Keratinocyte (primary cell): ENCODE measurements at regions not wholly inside any gene's neighbourhood (a gene's known extent, or its start where the extent isn't known, plus 50 kb on each side); places are given as distances from the start of the nearest gene placed in this dataset.

Experiments used
- DNase-seq: peaks from one replicate; pipeline ENCODE4 v3.0.0-alpha.2; 2011; ENCODE audit warnings: low read depth, missing footprints, low spot score
- FAIRE-seq: peaks from 2 replicates; lab custom pipeline; 2011; peaks lifted over from hg19 to GRCh38; lab: Jason Lieb, UNC
- H2AFZ ChIP-seq: 2 replicates; pipeline ENCODE4 v1.6.0; 2012; ENCODE audit warnings: low read length, control low read depth, inconsistent platforms; ENCODE audit not compliant: control insufficient read depth
- H3K27ac ChIP-seq: 2 replicates; pipeline ENCODE4 v1.5.1; 2011; ENCODE audit warnings: low read length; ENCODE audit not compliant: control insufficient read depth, insufficient read depth
- H3K27me3 ChIP-seq: 3 replicates; pipeline ENCODE4 v1.6.0; 2011; ENCODE audit warnings: low read length; ENCODE audit not compliant: control insufficient read depth, insufficient read depth; ENCODE audit errors: extremely low read depth
- H3K36me3 ChIP-seq, 2 experiments: 2 replicates in 1 of 2; 3 replicates in 1 of 2; pipeline ENCODE4 v1.5.1; 2011; ENCODE audit warnings: low read length in 2 of 2, mild to moderate bottlenecking in 1 of 2; ENCODE audit not compliant: control insufficient read depth in 2 of 2, insufficient read depth in 2 of 2; ENCODE audit errors: extremely low read depth in 1 of 2
- H3K4me1 ChIP-seq: 3 replicates; pipeline ENCODE4 v1.5.1; 2011; ENCODE audit warnings: low read length; ENCODE audit not compliant: control insufficient read depth, insufficient read depth; ENCODE audit errors: extremely low read depth
- H3K4me2 ChIP-seq: 3 replicates; pipeline ENCODE4 v1.6.0; 2011; ENCODE audit warnings: low read depth, low read length; ENCODE audit not compliant: control insufficient read depth, insufficient read depth; ENCODE audit errors: extremely low read depth
- H3K4me3 ChIP-seq, 3 experiments: fragments of 200-600 bp in 1 of 3; sonication (generic) in 1 of 3; 2 replicates in 2 of 3; 3 replicates in 1 of 3; pipeline ENCODE4 v1.5.1; 2011 to 2016; ENCODE audit warnings: low read length in 3 of 3, mild to moderate bottlenecking in 3 of 3, control low read depth in 2 of 3, inconsistent platforms in 1 of 3, low read depth in 1 of 3, mixed read lengths in 1 of 3, mixed run types in 1 of 3, moderate library complexity in 1 of 3; ENCODE audit not compliant: control insufficient read depth in 2 of 3, insufficient read depth in 2 of 3; ENCODE audit errors: extremely low read depth in 1 of 3
- H3K79me2 ChIP-seq: 2 replicates; pipeline ENCODE4 v1.6.0; 2012; ENCODE audit warnings: low read length; ENCODE audit not compliant: control insufficient read depth, insufficient read depth
- H3K9ac ChIP-seq: 3 replicates; pipeline ENCODE4 v1.6.0; 2011; ENCODE audit warnings: low read length; ENCODE audit not compliant: control insufficient read depth, insufficient read depth; ENCODE audit errors: extremely low read depth
- H3K9me1 ChIP-seq: 3 replicates; pipeline ENCODE4 v1.6.0; 2011; ENCODE audit warnings: low read length; ENCODE audit not compliant: control insufficient read depth, insufficient read depth; ENCODE audit errors: extremely low read depth
- H3K9me3 ChIP-seq: 2 replicates; pipeline ENCODE4 v1.5.1; 2012; ENCODE audit warnings: low read depth, low read length; ENCODE audit not compliant: control insufficient read depth
- H4K20me1 ChIP-seq: 3 replicates; pipeline ENCODE4 v1.6.0; 2011; ENCODE audit warnings: low read length; ENCODE audit not compliant: control insufficient read depth, insufficient read depth; ENCODE audit errors: extremely low read depth
- CTCF ChIP-seq, 3 experiments: IDR thresholded peaks in 1 of 3; conservative IDR thresholded peaks in 1 of 3; optimal IDR thresholded peaks in 1 of 3; 2 replicates in 2 of 3; 3 replicates in 1 of 3; pipeline versions ENCODE3 to v1.5.1; 2011; ENCODE audit warnings: low read length in 3 of 3, mild to moderate bottlenecking in 3 of 3, moderate library complexity in 2 of 3, control low read depth in 1 of 3, inconsistent platforms in 1 of 3; ENCODE audit not compliant: insufficient read depth in 2 of 3; ENCODE audit errors: extremely low read depth in 1 of 3
- EZH2 ChIP-seq: IDR thresholded peaks from one replicate; pipeline ENCODE4 v1.6.1; 2012; ENCODE audit warnings: inconsistent platforms, mild to moderate bottlenecking, low read length, moderate library complexity
- dilution Hi-C: fragments of 300-500 bp; cut with MboI; formaldehyde crosslinking; loops from one replicate; pipeline ENCODE4 v1.7.0; 2020; ENCODE audit warnings: low sequenced_read_pairs; ENCODE audit not compliant: extremely low pct_ligation_motif_present

DNA sequence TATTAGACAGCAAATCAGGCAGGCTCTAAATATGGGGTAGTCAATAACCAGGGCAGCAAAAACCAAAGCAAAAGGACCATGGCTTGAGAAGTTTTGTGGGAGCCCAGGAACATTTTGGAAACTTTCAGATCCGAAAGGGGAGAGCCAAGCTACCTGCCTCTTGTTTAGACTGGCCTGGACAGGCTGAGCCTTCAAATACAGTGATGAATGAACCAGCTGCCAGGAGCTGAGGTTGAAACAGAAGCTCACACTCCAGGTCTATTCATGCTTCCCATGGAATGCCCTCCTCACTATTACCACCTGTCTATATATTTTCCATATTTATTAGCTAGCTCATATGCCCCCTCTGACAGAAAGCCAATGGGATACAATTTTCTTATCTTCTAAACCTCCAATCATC, 150.8 kb upstream of the SLC44A1 start:
- H3K4me3 ChIP-seq = no peak overlapping the region
- H3K9ac ChIP-seq = no peak overlapping the region
- dilution Hi-C loops = no loop called here
- no peaks in the 10 kb centered on the region for H3K9me3 ChIP-seq
- H3K4me1 ChIP-seq = no peaks in the 10 kb centered on the region
- H3K79me2 ChIP-seq = no peaks in the 10 kb centered on the region
- peak overlapping the region; percentile 29 for H3K4me2 ChIP-seq
- no peaks in the 10 kb centered on the region for H3K9me1 ChIP-seq
- H3K27ac ChIP-seq = no peak overlapping the region
- H2AFZ ChIP-seq = peak overlapping the region; percentile 64
- H3K27me3 ChIP-seq = no peaks in the 10 kb centered on the region
- no peaks in the 10 kb centered on the region for H4K20me1 ChIP-seq
- peak; percentile 53 for FAIRE-seq
- TF ChIP-seq CTCF (optimal IDR thresholded peaks at IDR 0.05 in 1 of 3, IDR thresholded peaks at IDR 0.05 in 1 of 3, conservative IDR thresholded peaks at IDR 0.05 in 1 of 3; ENCODE audit: extremely low read depth in 1 of 3, insufficient read depth in 2 of 3, low read length in 3 of 3) (no peak), EZH2 (no peak)
- no peak for DNase-seq
- no peaks in the 10 kb centered on the region for H3K36me3 ChIP-seq

DNA sequence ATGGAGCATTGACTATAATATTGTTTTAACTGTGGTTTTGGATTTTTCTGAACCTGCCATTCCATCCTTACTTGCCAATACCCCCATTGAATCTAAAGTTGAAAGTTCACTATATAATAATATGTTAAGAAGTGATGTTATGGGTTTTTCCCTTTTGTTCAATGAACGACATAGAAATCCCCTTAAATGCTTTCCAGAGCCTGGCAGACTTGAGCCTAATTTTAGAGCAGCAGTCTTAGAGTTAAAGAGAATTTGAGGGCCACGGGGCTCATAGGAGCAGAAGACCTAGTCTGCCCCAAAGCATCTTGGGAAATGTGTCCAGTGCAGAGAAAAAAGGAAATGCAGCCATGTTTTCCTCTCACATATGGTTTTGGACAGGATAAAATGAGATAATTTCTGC, 146.1 kb upstream of the SLC44A1 start:
- Histone ChIP-seq H3K79me2 (no peaks in the 10 kb centered on the region), H4K20me1 (no peaks in the 10 kb centered on the region), H3K36me3 (no peaks in the 10 kb centered on the region), H3K27me3 (no peaks in the 10 kb centered on the region), H3K4me1 (no peaks in the 10 kb centered on the region), H3K4me3 (no peak overlapping the region), H3K9me1 (no peaks in the 10 kb centered on the region), H3K27ac (no peak overlapping the region), H2AFZ (no peak overlapping the region), H3K9ac (no peak overlapping the region), H3K9me3 (no peaks in the 10 kb centered on the region), H3K4me2 (no peak overlapping the region)
- dilution Hi-C loops = no loop called here
- no peak for DNase-seq
- no peak for TF ChIP-seq EZH2
- TF ChIP-seq CTCF (optimal IDR thresholded peaks at IDR 0.05 in 1 of 3, IDR thresholded peaks at IDR 0.05 in 1 of 3, conservative IDR thresholded peaks at IDR 0.05 in 1 of 3; ENCODE audit: extremely low read depth in 1 of 3, insufficient read depth in 2 of 3, low read length in 3 of 3) = no peak
- no peak for FAIRE-seq
